ENCODE measurements at regions not wholly inside any gene's neighbourhood (a gene's known extent, or its start where the extent isn't known, plus 50 kb on each side); places are given as distances from the start of the nearest gene placed in this dataset.

DNA sequence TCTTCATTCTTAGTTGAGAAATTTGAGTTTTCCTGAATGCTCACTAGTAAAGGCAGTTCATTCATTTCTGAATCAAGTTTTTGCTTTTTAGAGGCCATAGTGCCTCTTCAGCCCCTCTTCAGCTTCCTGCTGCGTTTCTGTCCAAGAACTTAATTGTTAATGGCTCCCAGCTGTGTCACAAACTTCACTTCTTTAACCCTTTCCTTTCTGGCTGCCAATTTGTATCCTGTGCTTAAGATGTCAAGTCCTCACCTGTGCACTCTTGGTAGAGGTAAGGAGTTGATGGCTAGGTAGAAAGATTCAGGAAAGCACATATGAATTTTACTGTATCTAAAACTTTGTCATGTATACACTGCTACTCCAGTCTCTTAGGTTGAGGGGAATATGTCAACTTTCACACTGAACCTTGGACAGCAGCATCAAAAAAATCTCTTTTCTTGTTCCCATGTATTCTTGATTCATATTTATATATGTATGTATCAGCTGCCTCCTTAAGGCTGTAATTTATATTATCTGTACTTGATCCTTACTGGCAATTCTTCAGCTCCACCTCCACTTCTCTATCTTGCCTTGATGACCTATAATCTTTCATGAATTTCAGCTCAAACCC is 612.8 kb downstream of the LMO4 start:
- CTCF ChIA-PET: no interaction called here
- peaks cover 5% of the 10 kb centered on the region for H3K9me3 Mint-ChIP-seq (ENCODE audit: low read depth, unreplicated experiment)

GRCh38 chr1:87942165-87942564 is 613.5 kb downstream of the LMO4 start:
- Mint-ChIP-seq H3K9me3 (ENCODE audit: low read depth, unreplicated experiment) (peaks cover 5% of the 10 kb centered on the region), H3K4me1 (ENCODE audit: low read depth, unreplicated experiment) (peaks cover 20% of the 10 kb centered on the region), H3K27ac (ENCODE audit: unreplicated experiment) (no peak overlapping the region), H3K4me3 (ENCODE audit: low read depth, unreplicated experiment) (no peak overlapping the region), H3K27me3 (ENCODE audit: unreplicated experiment) (no peaks in the 10 kb centered on the region), H3K36me3 (ENCODE audit: insufficient read depth, unreplicated experiment) (no peaks in the 10 kb centered on the region)
- TF ChIP-seq, protein P1, sequence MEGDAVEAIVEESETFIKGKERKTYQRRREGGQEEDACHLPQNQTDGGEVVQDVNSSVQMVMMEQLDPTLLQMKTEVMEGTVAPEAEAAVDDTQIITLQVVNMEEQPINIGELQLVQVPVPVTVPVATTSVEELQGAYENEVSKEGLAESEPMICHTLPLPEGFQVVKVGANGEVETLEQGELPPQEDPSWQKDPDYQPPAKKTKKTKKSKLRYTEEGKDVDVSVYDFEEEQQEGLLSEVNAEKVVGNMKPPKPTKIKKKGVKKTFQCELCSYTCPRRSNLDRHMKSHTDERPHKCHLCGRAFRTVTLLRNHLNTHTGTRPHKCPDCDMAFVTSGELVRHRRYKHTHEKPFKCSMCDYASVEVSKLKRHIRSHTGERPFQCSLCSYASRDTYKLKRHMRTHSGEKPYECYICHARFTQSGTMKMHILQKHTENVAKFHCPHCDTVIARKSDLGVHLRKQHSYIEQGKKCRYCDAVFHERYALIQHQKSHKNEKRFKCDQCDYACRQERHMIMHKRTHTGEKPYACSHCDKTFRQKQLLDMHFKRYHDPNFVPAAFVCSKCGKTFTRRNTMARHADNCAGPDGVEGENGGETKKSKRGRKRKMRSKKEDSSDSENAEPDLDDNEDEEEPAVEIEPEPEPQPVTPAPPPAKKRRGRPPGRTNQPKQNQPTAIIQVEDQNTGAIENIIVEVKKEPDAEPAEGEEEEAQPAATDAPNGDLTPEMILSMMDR (IDR thresholded peaks at IDR 0.05; ENCODE audit: unreplicated experiment): no peak
- CTCF ChIA-PET: no interaction called here
- no TSS peak for BruUV-seq (replicated peaks)
- intact Hi-C loops (cut with micrococcal nuclease; ENCODE audit: unreplicated experiment): no loop called here
- no peak for DNase-seq

More for the DNA sequence above, 612.8 kb downstream of the LMO4 start:
- no TSS peak for BruUV-seq (replicated peaks)
- Mint-ChIP-seq H3K27ac (ENCODE audit: unreplicated experiment) (no peak overlapping the region), H3K27me3 (ENCODE audit: unreplicated experiment) (no peaks in the 10 kb centered on the region), H3K36me3 (ENCODE audit: insufficient read depth, unreplicated experiment) (no peaks in the 10 kb centered on the region), H3K4me1 (ENCODE audit: low read depth, unreplicated experiment) (peaks cover 20% of the 10 kb centered on the region), H3K4me3 (ENCODE audit: low read depth, unreplicated experiment) (no peak overlapping the region)
- no peak for DNase-seq
- intact Hi-C loops (cut with micrococcal nuclease; ENCODE audit: unreplicated experiment): no loop called here
- TF ChIP-seq, protein P1 (IDR thresholded peaks at IDR 0.05; ENCODE audit: unreplicated experiment): no peak

GRCh38 chr1:87949711-87950110 is 621.0 kb downstream of the LMO4 start:
- H3K4me3 Mint-ChIP-seq (ENCODE audit: low read depth, unreplicated experiment): no peak overlapping the region
- H3K27me3 Mint-ChIP-seq (ENCODE audit: unreplicated experiment): no peaks in the 10 kb centered on the region
- CTCF ChIA-PET: no interaction called here
- no peak overlapping the region for H3K27ac Mint-ChIP-seq (ENCODE audit: unreplicated experiment)
- TF ChIP-seq, protein P1 (IDR thresholded peaks at IDR 0.05; ENCODE audit: unreplicated experiment): no peak
- intact Hi-C loops (cut with micrococcal nuclease; ENCODE audit: unreplicated experiment): loop anchor here (5.0 kb wide), 2 partner anchors 62 to 267 kb away; no protein-coding TSS in a partner anchor
- no peak for DNase-seq
- H3K36me3 Mint-ChIP-seq (ENCODE audit: insufficient read depth, unreplicated experiment): no peaks in the 10 kb centered on the region
- peaks cover 16% of the 10 kb centered on the region for H3K4me1 Mint-ChIP-seq (ENCODE audit: low read depth, unreplicated experiment)
- BruUV-seq (replicated peaks): no TSS peak
- H3K9me3 Mint-ChIP-seq (ENCODE audit: low read depth, unreplicated experiment): peaks cover 3% of the 10 kb centered on the region

DNA sequence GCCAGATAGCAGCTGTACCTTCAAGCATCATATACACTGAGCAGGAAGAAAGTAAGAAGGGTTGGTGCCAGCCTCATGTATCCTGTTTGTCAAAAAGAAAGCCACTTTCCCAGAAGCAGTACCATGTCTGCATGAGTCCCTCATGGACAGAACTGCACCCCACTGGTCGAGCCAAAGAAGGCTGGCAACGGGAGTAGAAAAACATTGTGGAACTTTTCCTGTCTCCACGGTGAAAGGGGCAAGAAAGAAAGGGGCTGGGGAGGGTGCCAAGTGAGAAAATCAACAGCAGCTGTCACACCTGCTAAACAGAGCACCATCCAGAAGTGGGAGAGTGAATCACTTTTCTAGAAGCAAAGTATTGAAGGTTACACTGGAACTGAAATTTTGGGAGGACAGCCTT is 621.7 kb downstream of the LMO4 start:
- H3K27ac Mint-ChIP-seq (ENCODE audit: unreplicated experiment): no peak overlapping the region
- intact Hi-C loops (cut with micrococcal nuclease; ENCODE audit: unreplicated experiment): loop anchor here (5.0 kb wide), 2 partner anchors 63 to 268 kb away; no protein-coding TSS in a partner anchor
- H3K4me1 Mint-ChIP-seq (ENCODE audit: low read depth, unreplicated experiment): peaks cover 22% of the 10 kb centered on the region
- CTCF ChIA-PET: no interaction called here
- no TSS peak for BruUV-seq (replicated peaks)
- peaks cover 6% of the 10 kb centered on the region for H3K9me3 Mint-ChIP-seq (ENCODE audit: low read depth, unreplicated experiment)
- no peak overlapping the region for H3K4me3 Mint-ChIP-seq (ENCODE audit: low read depth, unreplicated experiment)
- no peaks in the 10 kb centered on the region for H3K36me3 Mint-ChIP-seq (ENCODE audit: insufficient read depth, unreplicated experiment)
- TF ChIP-seq, protein P1 (IDR thresholded peaks at IDR 0.05; ENCODE audit: unreplicated experiment): no peak
- DNase-seq: no peak
- no peaks in the 10 kb centered on the region for H3K27me3 Mint-ChIP-seq (ENCODE audit: unreplicated experiment)
